Activated effector memory CD4-positive, alpha-beta T cell treated with anti-CD3 and anti-CD28 coated beads, Interleukin-2, amount 50 U/mL, for 16 hours (primary cell): ENCODE measurements at regions not wholly inside any gene's neighbourhood (a gene's known extent, or its start where the extent isn't known, plus 50 kb on each side); places are given as distances from the start of the nearest gene placed in this dataset.

Source experiments
- DNase-seq: peaks from one replicate; pipeline ENCODE4 v3.0.0-alpha.2; 2020

DNA sequence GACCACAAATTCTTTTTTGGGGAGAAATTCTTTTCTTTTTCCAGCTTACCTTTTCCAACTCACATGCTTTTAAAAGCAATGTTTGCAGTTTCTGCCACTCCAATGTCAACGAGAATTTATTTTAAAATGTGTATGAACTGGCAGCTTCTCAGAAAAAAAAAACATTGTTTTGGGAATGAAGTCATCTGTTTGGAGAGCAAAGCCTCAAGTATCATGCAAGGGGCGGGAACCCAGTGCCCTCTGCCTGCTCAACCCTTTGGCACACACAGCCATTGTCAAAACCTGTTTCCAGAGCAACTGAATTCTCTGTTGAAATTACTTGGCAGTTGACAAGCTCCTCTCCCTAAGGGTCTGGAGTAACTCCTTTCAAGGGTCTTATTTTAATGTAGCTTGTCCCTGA is 128.5 kb downstream of the QPCT start:
- no peak for DNase-seq

DNA sequence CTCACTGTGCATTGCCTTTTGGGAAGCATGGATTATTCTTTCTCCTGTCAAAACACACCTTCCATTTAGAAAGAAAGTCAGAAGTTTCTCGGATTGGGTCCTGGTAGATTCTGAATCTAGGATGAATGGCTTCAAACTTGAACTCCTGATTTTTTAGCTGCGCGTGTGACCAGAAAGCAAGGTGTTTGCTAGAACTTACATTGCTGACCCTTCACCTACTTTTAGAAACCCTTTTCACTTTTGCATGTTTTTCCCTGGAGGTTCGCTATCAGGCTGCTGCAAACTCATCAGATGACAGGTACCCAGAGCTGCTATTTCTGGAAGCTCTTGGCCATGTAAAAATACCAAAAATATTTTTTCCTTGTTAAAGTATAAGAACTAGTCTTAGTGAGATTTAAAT is 132.0 kb downstream of the QPCT start:
- no peak for DNase-seq

DNA sequence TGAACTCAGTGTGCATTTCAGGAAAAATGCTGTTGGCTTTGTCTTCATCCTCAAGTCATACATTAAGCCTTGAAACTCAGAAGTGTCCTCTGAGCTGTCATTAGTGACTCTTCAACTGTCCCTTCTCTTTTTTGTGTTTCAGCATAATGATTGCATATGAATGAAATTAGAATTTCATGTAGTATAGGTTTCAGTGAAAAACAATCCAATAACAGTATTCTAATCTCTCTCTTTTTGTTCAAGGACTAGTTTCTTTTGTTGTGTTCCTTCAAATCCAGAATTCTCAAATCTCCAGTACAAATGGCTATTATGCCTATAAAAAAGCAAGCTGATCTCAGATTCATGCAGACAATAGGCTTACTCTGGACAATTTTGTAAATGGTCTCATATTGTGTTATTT is 133.5 kb downstream of the QPCT start:
- no peak for DNase-seq

DNA sequence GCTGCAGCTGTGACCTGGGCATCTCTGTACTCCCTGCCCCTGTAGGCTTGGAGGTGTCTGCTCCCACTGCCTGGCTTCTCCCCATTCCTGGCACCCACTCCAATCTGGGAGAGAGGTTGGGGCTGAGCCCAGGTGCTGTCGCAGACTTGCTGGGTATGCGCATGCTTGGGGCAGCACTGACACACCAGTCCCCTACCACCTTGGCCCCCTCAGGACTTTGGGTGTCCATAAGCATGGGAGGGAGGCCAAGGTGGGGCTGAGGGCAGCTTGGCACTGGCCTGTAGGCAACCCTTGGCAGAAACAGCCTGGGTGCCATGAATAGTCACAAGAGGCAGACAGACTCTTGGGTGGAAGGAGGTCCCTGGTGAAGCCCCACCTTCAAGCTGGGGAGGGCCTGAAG is 136.8 kb downstream of the QPCT start:
- no peak for DNase-seq

DNA sequence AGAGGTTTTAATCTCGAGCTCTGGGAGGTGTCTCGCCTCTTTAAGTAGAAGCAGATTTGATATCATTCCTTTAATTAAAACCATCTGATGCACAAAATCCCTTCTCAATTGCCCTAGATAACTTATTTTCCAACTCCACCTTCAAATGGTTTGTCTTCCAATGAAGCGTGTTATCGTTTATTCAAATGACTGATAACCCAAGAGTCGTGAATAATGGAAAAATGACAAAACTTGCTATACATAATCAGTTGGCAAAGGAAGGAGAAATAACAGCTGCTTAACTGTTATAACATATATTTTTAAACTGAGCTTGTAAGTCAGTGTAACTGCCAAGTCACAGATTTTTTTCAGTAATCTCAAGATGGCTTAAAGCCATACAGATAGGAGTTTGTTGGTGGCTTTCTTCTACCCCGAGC is 144.6 kb downstream of the QPCT start:
- DNase-seq: no peak

DNA sequence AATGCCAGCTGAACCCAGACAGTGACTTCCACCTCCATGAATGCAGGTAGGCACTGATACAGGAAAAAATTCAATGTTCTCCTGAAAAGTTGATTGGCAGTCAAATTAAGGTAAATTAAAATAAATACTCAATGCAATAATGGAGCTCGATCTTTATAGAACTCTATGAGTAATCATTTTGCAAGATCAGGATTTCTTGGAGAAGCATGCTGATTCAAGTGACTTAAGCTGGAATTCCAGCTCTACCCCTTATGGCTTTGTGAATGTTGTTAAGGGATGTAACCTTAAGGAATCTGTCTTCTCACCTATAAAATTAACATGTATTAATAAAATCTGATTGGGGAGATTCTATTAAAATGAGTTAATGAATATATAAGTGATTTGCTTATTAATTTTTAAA is 145.1 kb downstream of the QPCT start:
- DNase-seq: no peak

DNA sequence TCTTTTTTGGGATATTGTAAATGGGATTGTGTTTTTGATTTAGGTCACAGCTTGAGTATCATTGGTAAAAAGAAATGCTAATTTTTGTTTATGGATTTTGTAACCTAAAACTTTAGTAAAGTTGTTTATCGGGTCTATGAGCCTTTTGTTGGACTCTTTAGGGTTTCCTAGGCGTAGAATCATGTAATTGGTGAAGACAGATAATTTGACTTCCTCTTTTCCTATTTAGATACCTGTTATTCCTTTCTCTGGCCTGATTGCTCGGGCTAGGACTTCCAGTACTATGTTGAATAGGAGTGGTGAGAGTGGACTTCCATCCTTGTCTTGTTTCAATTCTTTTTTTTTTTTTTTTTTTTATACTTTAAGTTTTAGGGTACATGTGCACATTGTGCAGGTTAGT is 149.0 kb downstream of the QPCT start:
- no peak for DNase-seq

DNA sequence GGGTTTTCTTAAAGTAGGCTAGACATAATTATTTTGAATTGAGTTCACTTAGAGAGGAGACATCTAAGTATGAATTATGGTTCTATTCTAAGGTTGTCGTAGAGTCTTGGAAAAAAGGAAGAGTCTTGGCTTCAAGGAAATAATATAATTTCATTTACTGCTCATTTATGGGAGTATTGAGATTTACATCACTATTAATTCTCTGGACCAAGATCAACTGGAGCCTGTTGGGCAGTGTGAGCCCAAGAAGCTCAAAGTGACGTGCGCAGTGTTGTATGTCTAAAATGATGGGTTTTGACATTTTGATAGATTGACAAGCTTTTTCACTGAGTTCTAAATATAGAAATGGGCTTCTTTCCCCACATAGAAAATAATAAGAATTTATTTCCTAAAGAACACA is 154.7 kb downstream of the QPCT start:
- DNase-seq: no peak

DNA sequence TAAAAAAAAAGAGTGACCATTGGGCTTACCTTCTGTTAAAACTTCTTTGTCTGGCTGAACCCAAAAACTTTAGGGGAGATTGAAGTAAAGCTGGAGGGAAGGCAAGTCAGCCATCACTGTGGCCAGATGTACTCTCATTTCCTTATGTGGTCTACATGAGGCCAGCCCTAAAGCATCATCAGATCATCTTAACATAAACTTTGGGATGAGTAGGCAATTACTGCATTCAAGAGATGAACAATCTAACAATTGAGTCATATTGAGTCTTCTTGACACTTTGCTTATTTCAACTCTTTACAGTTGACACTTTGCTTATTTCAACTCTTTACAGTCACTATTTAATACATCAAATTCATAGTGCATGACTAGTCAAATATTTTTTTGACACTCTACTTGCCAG is 155.6 kb downstream of the QPCT start:
- DNase-seq: no peak

DNA sequence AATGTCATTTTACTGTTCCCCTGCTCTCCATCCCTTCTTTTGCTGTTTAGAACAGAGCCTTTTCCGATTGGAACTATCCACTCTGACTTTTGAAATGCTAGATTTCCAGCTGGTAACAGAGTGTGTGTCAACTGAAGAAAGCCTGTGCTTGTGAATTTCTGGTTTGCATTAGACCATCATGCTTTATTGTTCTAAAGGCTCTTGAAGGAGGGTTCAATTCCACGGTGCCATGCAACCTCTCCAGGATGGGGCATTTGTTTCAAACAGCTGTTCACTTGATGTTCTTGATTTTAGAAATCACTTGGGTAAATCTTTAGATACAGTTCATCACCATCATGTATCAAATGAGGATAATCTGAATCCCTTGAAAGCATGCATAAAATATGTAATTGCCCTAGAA is 156.7 kb downstream of the QPCT start:
- DNase-seq: no peak

DNA sequence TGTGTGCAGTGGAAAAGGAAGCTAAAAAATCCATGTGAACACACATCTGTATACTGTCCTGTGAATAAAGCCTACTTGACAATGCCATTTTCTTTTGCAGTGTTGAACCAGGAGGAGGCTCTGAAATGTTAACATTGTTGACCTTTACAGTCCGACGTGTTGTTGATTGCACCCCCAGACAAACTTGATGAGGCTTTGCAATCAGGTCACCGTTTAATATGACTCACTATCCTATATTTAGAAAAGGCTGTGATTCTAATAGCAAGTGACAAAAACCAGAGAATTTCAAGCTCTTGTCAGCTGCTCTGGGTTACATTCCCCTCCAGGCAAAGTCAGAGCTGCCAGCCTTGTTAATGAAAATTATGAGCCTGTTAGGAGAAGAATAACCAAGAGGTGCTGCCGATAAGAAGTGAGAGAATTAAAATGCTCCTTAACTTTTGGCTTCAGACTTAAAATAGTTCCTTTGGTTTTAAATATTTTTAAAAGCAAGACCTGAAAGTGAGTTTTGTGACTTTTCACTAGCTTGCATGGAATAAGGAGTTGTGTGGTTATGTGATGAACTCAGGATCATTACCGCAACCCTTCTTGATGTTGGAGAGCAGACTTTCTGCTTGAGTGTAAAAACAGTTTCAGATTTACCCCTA is 162.1 kb downstream of the QPCT start:
- no peak for DNase-seq

DNA sequence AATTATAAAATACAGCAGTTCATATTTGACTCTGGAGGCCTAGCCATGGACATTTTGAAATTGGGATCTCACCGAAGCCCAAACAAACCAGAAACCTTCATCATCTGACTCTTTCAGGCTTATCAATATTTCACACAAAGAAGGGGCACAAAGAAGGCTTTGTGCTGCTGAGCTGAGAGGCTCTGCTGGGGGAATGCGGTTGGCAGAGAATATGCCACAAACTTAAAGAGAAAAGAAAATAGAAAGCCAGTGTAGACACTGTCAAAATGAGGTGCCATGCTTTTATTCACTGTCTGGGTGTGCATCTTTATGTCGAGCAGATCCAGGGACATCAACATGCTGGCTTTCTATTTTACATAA is 162.6 kb downstream of the QPCT start:
- no peak for DNase-seq

DNA sequence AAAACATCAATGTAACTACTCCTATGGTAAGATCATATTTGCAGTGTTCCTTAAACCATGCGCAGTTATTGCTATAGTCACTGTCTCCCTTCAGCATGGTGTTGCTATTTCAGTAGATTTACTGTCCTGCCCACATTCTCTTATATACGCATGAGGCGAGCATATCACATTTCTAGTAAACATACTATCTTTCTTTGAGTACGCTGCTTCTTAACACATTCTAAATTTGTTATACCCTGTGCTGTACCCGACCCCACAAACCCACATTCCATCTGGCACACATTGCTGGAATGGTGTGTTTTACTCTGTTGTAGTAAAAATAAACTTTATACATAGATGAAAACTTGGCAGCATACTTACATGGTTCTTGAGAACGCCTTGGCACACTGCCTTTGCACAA is 163.3 kb downstream of the QPCT start:
- no peak for DNase-seq

DNA sequence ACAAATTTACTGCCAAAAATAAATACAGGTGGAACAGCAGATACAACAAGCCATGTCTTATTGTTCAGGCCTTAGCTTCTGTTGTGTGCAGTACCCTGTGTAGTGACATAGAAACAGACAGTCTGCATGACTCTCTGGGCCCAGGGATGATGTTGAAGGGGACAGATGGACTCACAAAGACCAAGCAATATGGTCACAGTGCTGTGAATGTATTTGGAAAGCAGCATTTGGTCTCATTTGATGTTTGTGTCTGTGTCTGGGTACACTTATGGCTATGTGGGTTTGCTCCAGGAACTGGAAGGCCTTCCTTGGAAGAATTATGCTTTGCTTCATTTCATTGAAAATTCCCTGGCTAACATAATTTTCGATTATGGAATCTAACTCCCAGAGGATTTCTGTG is 158.5 kb downstream of the CDC42EP3 start:
- no peak for DNase-seq

DNA sequence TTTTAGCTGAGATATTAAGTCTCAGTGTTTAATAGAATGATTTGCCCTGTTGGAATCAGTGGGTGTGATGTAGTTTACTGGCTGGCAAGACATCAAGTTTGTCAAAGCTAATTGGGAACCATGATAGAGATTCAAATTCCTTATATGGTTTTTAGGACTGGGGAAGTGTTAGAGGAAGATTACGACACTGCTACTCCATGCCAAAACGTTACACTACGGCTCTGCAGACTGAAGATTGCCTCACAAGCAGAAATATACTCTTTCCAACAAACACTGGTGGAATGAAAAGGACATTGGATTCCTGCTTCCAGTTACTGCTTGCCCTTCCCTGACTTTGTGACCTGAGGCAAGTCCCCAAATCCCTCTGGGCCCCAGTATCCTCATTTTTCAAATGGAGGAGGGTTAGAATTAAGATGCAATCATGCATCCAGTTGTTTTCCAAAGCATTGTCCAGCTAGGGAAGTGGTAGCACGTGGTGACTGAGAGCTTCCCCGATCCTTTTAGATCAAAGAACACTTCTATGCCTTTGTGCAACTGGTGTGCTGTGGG is 147.6 kb downstream of the CDC42EP3 start:
- no peak for DNase-seq

DNA sequence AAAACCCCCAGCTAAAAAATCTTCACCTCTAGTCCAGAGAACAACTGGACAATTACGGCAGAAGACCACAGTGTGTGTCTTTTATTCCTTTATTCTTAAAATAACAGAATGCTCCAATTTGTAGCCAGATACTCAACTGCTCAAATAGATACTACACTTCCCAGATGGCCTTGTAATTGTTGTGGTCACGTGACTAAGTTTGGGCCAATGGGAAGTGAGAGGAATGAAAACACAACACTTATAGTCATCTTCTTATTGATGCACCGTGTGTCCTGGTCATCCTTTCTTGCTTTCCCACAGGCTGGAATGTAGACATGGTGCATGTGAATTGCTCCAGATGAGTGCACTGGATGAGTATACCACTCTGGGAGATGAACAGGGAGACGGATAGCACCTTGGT is 145.1 kb downstream of the CDC42EP3 start:
- DNase-seq: no peak

DNA sequence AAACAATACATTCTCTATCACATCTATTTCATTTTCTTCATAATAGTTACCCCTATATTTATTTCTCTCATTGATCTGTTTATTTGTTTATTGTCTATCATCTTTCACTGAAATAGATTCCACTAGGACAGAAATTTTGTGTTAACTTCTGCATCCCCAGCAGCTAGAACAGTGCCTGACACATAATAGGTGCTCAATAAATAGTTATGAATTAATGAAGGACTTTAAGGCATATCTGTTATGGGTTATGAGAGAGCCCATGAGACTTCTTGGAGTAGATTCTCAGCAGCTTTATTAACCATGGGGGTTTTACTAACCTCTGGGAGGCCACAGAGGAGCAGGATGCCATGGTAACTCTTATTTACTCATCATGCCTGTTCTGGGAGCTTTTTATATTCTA is 144.6 kb downstream of the CDC42EP3 start:
- DNase-seq: no peak

DNA sequence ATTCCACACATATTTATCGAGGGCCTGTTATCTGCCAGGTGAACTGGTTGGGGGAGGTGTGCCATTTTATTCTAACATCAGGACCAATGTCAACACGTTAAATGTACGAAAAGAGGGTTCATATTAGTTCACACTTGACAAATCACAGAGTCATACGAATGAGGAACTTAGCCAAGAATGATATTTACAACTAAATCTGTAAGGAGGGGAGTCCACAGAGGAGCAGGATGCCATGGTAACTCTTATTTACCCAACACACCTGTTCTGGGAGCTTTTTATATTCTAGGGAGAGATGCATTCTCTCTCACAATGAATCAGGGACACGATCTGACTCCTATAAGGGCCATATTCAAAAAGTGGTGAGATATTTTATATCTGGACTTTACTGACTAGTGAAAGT is 144.1 kb downstream of the CDC42EP3 start:
- DNase-seq: no peak

DNA sequence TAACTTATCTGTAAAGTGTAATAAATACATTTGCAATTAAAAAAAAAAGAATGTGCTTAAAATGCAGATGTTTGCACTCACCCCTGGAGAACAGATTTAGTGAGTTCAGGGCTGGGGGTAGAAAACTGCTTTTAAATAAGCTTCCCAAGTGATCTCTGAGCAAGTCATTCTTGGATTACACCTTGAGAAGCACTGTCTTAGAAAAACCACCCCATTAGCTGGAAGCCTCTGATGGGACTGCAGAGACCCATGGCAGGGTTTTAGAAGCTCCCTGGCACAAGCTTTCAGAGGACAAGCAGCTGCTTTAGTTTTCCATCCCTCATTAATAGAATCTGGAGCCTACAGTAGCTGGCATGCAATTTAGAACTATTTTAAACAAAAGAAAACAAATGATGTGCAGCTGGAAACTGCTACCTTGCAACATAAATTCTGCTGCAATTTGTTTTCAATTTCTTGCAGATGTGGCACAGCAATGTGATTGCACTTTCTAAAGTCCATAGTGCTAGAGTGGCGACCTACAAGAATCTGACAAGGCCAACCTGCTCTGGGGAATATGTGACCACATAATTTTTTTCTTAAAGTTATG is 141.5 kb downstream of the CDC42EP3 start:
- DNase-seq: no peak

DNA sequence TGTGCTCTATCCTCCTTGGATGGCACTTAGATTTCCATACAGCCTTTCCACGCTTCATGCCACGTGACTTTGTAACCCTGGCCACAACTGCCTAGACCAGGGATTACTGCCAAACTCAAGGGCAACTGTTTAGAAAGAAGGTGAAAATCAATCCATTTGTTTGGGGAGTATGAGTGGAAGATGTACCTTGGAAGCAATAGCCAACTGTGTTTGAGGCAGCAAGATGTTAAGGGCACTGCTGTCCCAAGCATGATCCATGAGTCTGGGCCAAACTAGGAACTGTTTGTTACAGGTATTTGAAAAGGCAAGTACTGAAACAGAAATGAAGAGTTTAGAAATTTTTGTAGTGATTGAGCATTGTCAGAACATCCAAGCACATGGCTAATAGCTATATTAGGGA is 138.9 kb downstream of the CDC42EP3 start:
- DNase-seq: no peak

DNA sequence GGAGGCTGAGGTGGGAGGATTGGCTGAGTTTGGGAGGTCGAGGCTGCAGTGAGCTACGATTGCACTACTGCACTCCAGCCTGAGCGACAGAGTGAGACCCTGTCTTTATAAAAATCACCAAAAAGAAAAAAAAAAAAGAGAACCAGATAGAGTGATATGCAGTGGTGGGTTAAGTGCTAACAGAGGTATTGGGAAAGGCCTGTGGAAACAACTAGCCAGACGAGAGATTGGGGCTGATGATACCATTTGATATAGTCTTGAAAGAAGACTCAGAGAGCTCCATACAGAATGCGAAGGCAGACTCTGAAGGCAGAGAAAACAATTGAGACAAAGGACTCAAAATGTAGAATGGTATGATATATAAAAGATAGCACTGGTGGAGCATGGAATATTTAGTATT is 134.1 kb downstream of the CDC42EP3 start:
- no peak for DNase-seq

DNA sequence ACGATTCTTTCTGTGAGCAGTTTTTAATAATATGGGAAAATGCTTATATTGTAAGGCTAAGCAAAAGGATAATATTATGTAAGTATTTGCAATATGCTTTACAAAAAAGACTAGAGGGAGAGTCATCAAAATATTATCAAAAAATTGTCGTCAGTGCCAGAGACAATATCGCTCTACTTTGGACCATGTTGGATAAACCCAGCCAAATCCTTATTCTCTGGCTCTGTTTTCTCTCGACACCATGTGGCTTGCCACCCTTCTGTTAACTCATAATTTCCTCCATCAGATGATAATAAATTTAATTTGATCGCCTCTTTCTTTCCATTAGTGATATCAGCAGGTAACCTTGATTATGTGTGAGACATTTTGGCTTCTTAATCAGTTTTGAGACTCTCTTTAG is 129.9 kb downstream of the CDC42EP3 start:
- DNase-seq: no peak

DNA sequence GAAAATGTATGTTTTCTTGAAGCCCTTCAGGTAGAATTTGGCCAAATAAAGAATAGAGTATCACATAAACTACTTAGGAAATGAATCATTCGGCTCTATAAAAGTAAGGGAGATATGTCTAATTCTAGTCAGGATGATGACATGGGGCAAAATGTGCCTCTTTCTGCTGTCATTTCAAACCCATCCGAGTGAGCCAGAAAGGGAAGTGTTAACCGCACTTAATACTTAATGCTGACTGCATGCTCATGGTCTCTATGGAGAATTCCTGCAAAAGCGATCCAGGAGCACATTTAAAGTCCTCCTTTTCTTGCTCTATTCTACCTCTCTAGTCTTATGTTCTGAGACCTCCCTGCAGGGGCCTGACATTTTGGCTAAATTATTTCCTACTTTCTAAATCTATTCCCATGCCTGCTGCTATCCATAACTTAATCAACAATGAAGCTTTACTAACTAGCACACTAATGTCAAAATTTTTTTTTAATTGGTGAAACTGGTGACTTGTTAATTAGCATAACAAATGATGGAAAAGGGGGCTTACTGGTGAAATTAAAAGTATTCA is 127.4 kb downstream of the CDC42EP3 start:
- no peak for DNase-seq

DNA sequence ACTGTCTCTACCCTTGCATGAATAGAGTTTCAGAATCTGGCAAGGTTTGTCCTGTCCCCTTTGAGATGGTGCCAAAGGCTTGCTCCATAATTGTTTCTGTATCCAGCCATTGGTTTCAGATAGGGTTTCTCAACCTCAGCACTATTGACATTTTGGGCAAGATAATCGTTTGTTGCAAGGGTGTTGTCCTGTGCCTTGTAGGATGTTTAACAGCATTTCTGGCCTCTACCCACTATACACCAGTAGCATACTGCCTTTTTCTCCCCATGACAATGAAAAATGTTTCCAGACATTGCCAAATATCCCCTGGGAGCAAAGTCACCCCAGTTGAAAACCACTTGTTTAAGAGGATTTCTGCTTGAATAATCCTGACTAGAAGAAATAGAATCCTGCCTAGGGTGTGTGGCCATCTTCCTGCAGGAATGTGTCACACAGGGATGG is 126.8 kb downstream of the CDC42EP3 start:
- no peak for DNase-seq

DNA sequence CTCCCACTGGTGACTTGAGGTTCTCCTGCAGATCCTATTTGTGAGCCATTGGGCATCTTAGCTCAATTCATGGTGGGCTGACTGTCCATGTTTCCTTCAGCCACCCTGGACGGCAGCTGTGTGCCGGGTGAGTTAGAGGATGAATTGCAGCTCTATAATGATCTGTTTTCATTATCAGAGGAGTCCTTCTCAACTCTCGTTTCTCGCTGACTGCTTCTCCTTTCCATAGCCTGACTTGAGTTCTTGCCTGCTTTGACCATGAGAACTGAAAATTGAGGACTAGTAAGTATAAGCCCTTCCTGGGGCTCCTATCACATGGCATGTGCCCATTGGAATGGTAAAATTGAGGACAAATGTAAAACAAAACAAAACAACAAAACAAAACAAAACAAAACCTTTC is 121.8 kb downstream of the CDC42EP3 start:
- no peak for DNase-seq
